NCI-H345 (cell line): ENCODE measurements at regions not wholly inside any gene's neighbourhood (a gene's known extent, or its start where the extent isn't known, plus 50 kb on each side); places are given as distances from the start of the nearest gene placed in this dataset.

Experiments
- DNase-seq: peaks from one replicate; lab custom pipeline; 2025; lab: John Stamatoyannopoulos, UW

- no peak for DNase-seq
These were observed 198.8 kb upstream of the CIBAR2 start for GRCh38 chr16:85310868-85311585.

GRCh38 chr16:85311741-85312140 is 199.5 kb upstream of the CIBAR2 start:
- no peak for DNase-seq

- no peak for DNase-seq
These were observed 199.9 kb upstream of the CIBAR2 start for GRCh38 chr16:85312174-85312573.

GRCh38 chr16:85312642-85313525 is 200.6 kb upstream of the CIBAR2 start:
- no peak for DNase-seq

- DNase-seq: no peak
These were observed 201.4 kb upstream of the CIBAR2 start for GRCh38 chr16:85313526-85314301.

- no peak for DNase-seq
These were observed 202.3 kb upstream of the CIBAR2 start for GRCh38 chr16:85314512-85314971.

GRCh38 chr16:85315866-85316265 is 203.6 kb upstream of the CIBAR2 start:
- no peak for DNase-seq

GRCh38 chr16:85316321-85316919 is 204.1 kb upstream of the CIBAR2 start:
- DNase-seq: peak; percentile 52

GRCh38 chr16:85316944-85317343 is 204.7 kb upstream of the CIBAR2 start:
- no peak for DNase-seq

- DNase-seq: no peak
These were observed 205.4 kb upstream of the CIBAR2 start for GRCh38 chr16:85317704-85318103.

GRCh38 chr16:85319208-85319983 is 207.1 kb upstream of the CIBAR2 start:
- DNase-seq: no peak

- DNase-seq: no peak
These were observed 207.7 kb upstream of the CIBAR2 start for GRCh38 chr16:85319984-85320440.

GRCh38 chr16:85320677-85321385 is 208.6 kb upstream of the CIBAR2 start:
- DNase-seq: no peak

GRCh38 chr16:85321509-85322271 is 209.4 kb upstream of the CIBAR2 start:
- no peak for DNase-seq

- DNase-seq: no peak
These were observed 211.1 kb upstream of the CIBAR2 start for GRCh38 chr16:85323230-85323960.

- DNase-seq: no peak
These were observed 211.6 kb upstream of the CIBAR2 start for GRCh38 chr16:85323961-85324253.

GRCh38 chr16:85324488-85324887 is 212.2 kb upstream of the CIBAR2 start:
- no peak for DNase-seq

GRCh38 chr16:85326113-85326793 is 214.0 kb upstream of the CIBAR2 start:
- no peak for DNase-seq

- DNase-seq: no peak
These were observed 214.5 kb upstream of the CIBAR2 start for GRCh38 chr16:85326794-85327181.
